HepG2 (cell line): ENCODE measurements at regions not wholly inside any gene's neighbourhood (a gene's known extent, or its start where the extent isn't known, plus 50 kb on each side); places are given as distances from the start of the nearest gene placed in this dataset.

Experiments used
- ATAC-seq: fragments of 200-7000 bp; cut with Tn5 transposase; 3 replicates; pipeline ENCODE4 v1.9.1; 2020; ENCODE audit warnings: mild to moderate bottlenecking, moderate library complexity
- BruUV-seq: library from RNA; stranded (reverse); fragments of 400-500 nt; replicated peaks from 2 replicates; lab custom pipeline; 2021; lab: Mats Ljungman, UMichigan
- CTCF ChIA-PET: fragments of 300-600 bp; formaldehyde crosslinking; extraction: SDS; loops from one replicate; lab custom pipeline; 2021; ENCODE audit warnings: low total read pairs, inconsistent platforms, low intra/inter-chr PET ratio; lab: Yijun Ruan, JAX
- POLR2A ChIA-PET: fragments of 350-600 bp; sonication (Branson Sonifier 250); formaldehyde crosslinking; loops from one replicate; lab custom pipeline; 2020; ENCODE audit warnings: antibody characterized with exemption, inconsistent platforms; lab: Yijun Ruan, JAX
- DNase-seq: peaks from one replicate; pipeline ENCODE4 v3.0.0-alpha.2; 2015; ENCODE audit warnings: low spot score
- FAIRE-seq: peaks from 3 replicates; lab custom pipeline; 2011; peaks lifted over from hg19 to GRCh38; lab: Jason Lieb, UNC
- H2AFZ ChIP-seq: one replicate; pipeline ENCODE4 v1.6.1; 2011; ENCODE audit warnings: low read length, inconsistent platforms
- H3K27ac ChIP-seq: fragments of 300-600 bp; 3 replicates; pipeline ENCODE4 v1.8.0; 2011; ENCODE audit warnings: mixed run types, mild to moderate bottlenecking, mixed read lengths, low read length, inconsistent platforms; ENCODE audit not compliant: insufficient read depth; ENCODE audit errors: extremely low read length
- H3K27me3 ChIP-seq, 2 experiments: fragments of 200-600 bp in 1 of 2; 2 replicates in 1 of 2; 3 replicates in 1 of 2; pipeline versions ENCODE4 v1.6.0 to v1.8.0; 2011; ENCODE audit warnings: low read length in 2 of 2, mild to moderate bottlenecking in 2 of 2, moderate library complexity in 2 of 2, inconsistent platforms in 1 of 2; ENCODE audit not compliant: insufficient read depth in 2 of 2, control insufficient read depth in 1 of 2
- H3K36me3 ChIP-seq, 2 experiments: fragments of 200-600 bp in 1 of 2; replicated peaks in 1 of 2; 2 replicates in 1 of 2; 3 replicates in 1 of 2; pipeline versions ENCODE4 v1.5.1 to v1.8.0; 2011; ENCODE audit warnings: low read length in 2 of 2, inconsistent platforms in 1 of 2; ENCODE audit not compliant: insufficient read depth in 2 of 2, control insufficient read depth in 1 of 2
- H3K4me1 ChIP-seq: 2 replicates; pipeline ENCODE4 v1.5.1; 2012; ENCODE audit warnings: low read length, inconsistent platforms; ENCODE audit not compliant: insufficient read depth
- H3K4me2 ChIP-seq: 2 replicates; pipeline ENCODE4 v1.6.0; 2011; ENCODE audit warnings: low read depth, low read length, inconsistent platforms
- H3K4me3 ChIP-seq, 3 experiments: fragments of 200-600 bp in 1 of 3; sonication (generic), shearing (Covaris generic) in 1 of 3; replicated peaks in 1 of 3; 2 replicates each; pipeline ENCODE4 v1.5.1; 2011 to 2016; ENCODE audit warnings: low read length in 3 of 3, inconsistent platforms in 2 of 3, low read depth in 2 of 3, mild to moderate bottlenecking in 2 of 3, control low read depth in 1 of 3, mixed read lengths in 1 of 3; ENCODE audit not compliant: insufficient read depth in 1 of 3
- H3K79me2 ChIP-seq: one replicate; pipeline ENCODE4 v1.6.1; 2011; ENCODE audit warnings: low read length, inconsistent platforms; ENCODE audit not compliant: insufficient read depth
- H3K9ac ChIP-seq: 2 replicates; pipeline ENCODE4 v1.6.0; 2011; ENCODE audit warnings: mild to moderate bottlenecking, low read depth, low read length, inconsistent platforms; ENCODE audit not compliant: insufficient read depth
- H3K9me3 ChIP-seq: 2 replicates; pipeline ENCODE4 v1.5.1; 2012; ENCODE audit warnings: mild to moderate bottlenecking, low read length
- H4K20me1 ChIP-seq: 2 replicates; pipeline ENCODE4 v1.6.0; 2011; ENCODE audit warnings: inconsistent platforms, mild to moderate bottlenecking, low read length, moderate library complexity; ENCODE audit not compliant: insufficient read depth
- MAFF ChIP-seq: IDR thresholded peaks from 2 replicates; pipeline ENCODE4 v1.6.1; 2011; ENCODE audit warnings: low read depth, low read length, improper control_type of control experiment
- MAFK ChIP-seq, 2 experiments: IDR thresholded peaks in 1 of 2; conservative IDR thresholded peaks in 1 of 2; 2 replicates each; pipeline ENCODE4 v1.6.1; 2011; ENCODE audit warnings: improper control_type of control experiment in 2 of 2, low read length in 2 of 2
- ZNF615 ChIP-seq: sonication (generic); formaldehyde crosslinking; IDR thresholded peaks from 2 replicates; pipeline ENCODE4 v1.5.0; 2020; ENCODE audit warnings: mild to moderate bottlenecking, missing genetic modification reagents, borderline replicate concordance
- in situ Hi-C: cut with HindIII; loops from 2 replicates; pipeline ENCODE4 v1.10.0; 2017; ENCODE audit warnings: low pct_unique_long_range_greater_than_20kb; ENCODE audit not compliant: extremely low pct_ligation_motif_present
- intact Hi-C: fragments of 100-400 bp; cut with micrococcal nuclease; formaldehyde crosslinking; loops from one replicate; pipeline ENCODE4 v1.10.0; 2022; ENCODE audit not compliant: unreplicated experiment
- small RNA-seq, 3 experiments: library from RNA; depleted of rRNA; stranded (forward); fragments of <200 nt; gene quantifications; one replicate each; pipeline ENCODE3, GENCODE V24; 2012; ENCODE audit warnings: low read depth in 2 of 3, low replicate concordance in 1 of 3; ENCODE audit not compliant: insufficient read length in 3 of 3, insufficient read depth in 2 of 3

- H3K9ac ChIP-seq, result no peak overlapping the region
- no peak for FAIRE-seq
- H3K9me3 ChIP-seq, result peaks cover 64% of the 10 kb centered on the region
- intact Hi-C loops (no loop called here), in situ Hi-C loops (no loop called here)
- no peaks in the 10 kb centered on the region for H3K36me3 ChIP-seq
- H3K27me3 ChIP-seq, result no peaks in the 10 kb centered on the region
- no peaks in the 10 kb centered on the region for H4K20me1 ChIP-seq
- no peak for DNase-seq
- no peak overlapping the region for H3K27ac ChIP-seq
- BruUV-seq, result no TSS peak
- ATAC-seq, result no peak
- H3K4me3 ChIP-seq, result no peak overlapping the region
- H3K79me2 ChIP-seq, result no peaks in the 10 kb centered on the region
- no peak overlapping the region for H2AFZ ChIP-seq
- ChIA-PET CTCF (no interaction called here), POLR2A (no interaction called here)
- no peaks in the 10 kb centered on the region for H3K4me1 ChIP-seq
- no peak for TF ChIP-seq ZNF615
- peak; percentile 68 to 84; a peak in 3 of 4 replicates for TF ChIP-seq MAFK (conservative IDR thresholded peaks at IDR 0.05 in 1 of 2, IDR thresholded peaks at IDR 0.05 in 1 of 2; ENCODE audit: low read length in 2 of 2)
- peak; percentile 83 for TF ChIP-seq MAFF
- no peak overlapping the region for H3K4me2 ChIP-seq
These were observed 59.2 kb upstream of the CDH10 start for GRCh38 chr5:24703934-24704333.

Small RNA genes lying in the stretch of these regions (small RNA-seq; reads per million reads assigned to genes)
- gene AC022140.2 (0 reads per million in 3 experiments), gene AC106754.2 (0 reads per million in 3 experiments), gene BTG4P1 (0 reads per million in 3 experiments), gene RF00019 (0 reads per million in 3 experiments), gene RF00070 (0 reads per million in 3 experiments), gene RNU6-374P (0 reads per million in 3 experiments)
